PC-3 (cell line): ENCODE measurements at regions not wholly inside any gene's neighbourhood (a gene's known extent, or its start where the extent isn't known, plus 50 kb on each side); places are given as distances from the start of the nearest gene placed in this dataset.

Experiments used
- ATAC-seq: fragments of 200-7000 bp; cut with Tn5 transposase; 2 replicates; pipeline ENCODE4 v1.9.1; 2020; ENCODE audit warnings: mild to moderate bottlenecking, moderate library complexity
- BruUV-seq: library from RNA; stranded (reverse); fragments of 400-500 nt; replicated peaks from 2 replicates; lab custom pipeline; 2021; lab: Mats Ljungman, UMichigan
- CTCF ChIA-PET: fragments of 300-600 bp; sonication (Branson Sonifier 250); formaldehyde crosslinking; loops from one replicate; lab custom pipeline; 2022; ENCODE audit warnings: antibody characterized with exemption; lab: Charles Lee
- POLR2A ChIA-PET: fragments of 300-600 bp; sonication (Branson Sonifier 250); formaldehyde crosslinking; loops from one replicate; lab custom pipeline; 2022; ENCODE audit warnings: antibody characterized with exemption; ENCODE audit not compliant: unreplicated experiment; lab: Charles Lee
- DNase-seq: peaks from one replicate; pipeline ENCODE4 v3.0.0-alpha.2; 2015
- H2AFZ ChIP-seq: fragments of 300-600 bp; sonication (generic); 2 replicates; pipeline ENCODE4 v1.6.0; 2016; ENCODE audit warnings: antibody characterized with exemption, low read length
- H3F3A ChIP-seq: fragments of 300-600 bp; sonication (generic); one replicate; pipeline ENCODE4 v1.6.0; 2017; ENCODE audit warnings: antibody characterized with exemption, low read length, control low read depth, mild to moderate bottlenecking; ENCODE audit not compliant: unreplicated experiment
- H3K27ac ChIP-seq: fragments of 300-600 bp; sonication (generic); 2 replicates; pipeline ENCODE4 v1.5.1; 2016; ENCODE audit warnings: mild to moderate bottlenecking, low read length
- H3K27me3 ChIP-seq: fragments of 300-600 bp; sonication (generic); 2 replicates; pipeline ENCODE4 v1.6.1; 2016; ENCODE audit warnings: low read length, mixed read lengths
- H3K36me3 ChIP-seq: fragments of 300-600 bp; sonication (generic); 2 replicates; pipeline ENCODE4 v1.6.1; 2016; ENCODE audit warnings: low read depth, mixed run types, low read length, mixed read lengths
- H3K4me1 ChIP-seq: fragments of 300-600 bp; sonication (generic); 2 replicates; pipeline ENCODE4 v1.5.1; 2016; ENCODE audit warnings: low read length; ENCODE audit not compliant: insufficient read depth
- H3K4me2 ChIP-seq: fragments of 300-600 bp; sonication (generic); 2 replicates; pipeline ENCODE4 v1.6.0; 2016; ENCODE audit warnings: low read length
- H3K4me3 ChIP-seq: fragments of 300-600 bp; sonication (generic); 2 replicates; pipeline ENCODE4 v1.5.1; 2016; ENCODE audit warnings: mild to moderate bottlenecking, low read length, mixed read lengths
- H3K79me2 ChIP-seq: fragments of 300-600 bp; sonication (generic); 2 replicates; pipeline ENCODE4 v1.6.1; 2017; ENCODE audit warnings: low read length, mixed read lengths
- H3K9ac ChIP-seq: fragments of 300-600 bp; sonication (generic); 2 replicates; pipeline ENCODE4 v1.6.0; 2016; ENCODE audit warnings: mild to moderate bottlenecking, low read length
- H3K9me2 ChIP-seq: fragments of 300-600 bp; sonication (generic); replicated peaks from 2 replicates; pipeline ENCODE4 v1.6.1; 2016; ENCODE audit warnings: mixed run types, low read length, mixed read lengths
- H3K9me3 ChIP-seq: fragments of 300-600 bp; sonication (generic); 2 replicates; pipeline ENCODE4 v1.6.1; 2016; ENCODE audit warnings: low read length, mixed read lengths
- H4K20me1 ChIP-seq: fragments of 300-600 bp; sonication (generic); 2 replicates; pipeline ENCODE4 v1.6.1; 2016; ENCODE audit warnings: low read length, mixed read lengths
- CTCF ChIP-seq: fragments of 300-600 bp; sonication (generic); conservative IDR thresholded peaks from 2 replicates; pipeline ENCODE4 v1.5.1; 2017; ENCODE audit warnings: antibody characterized with exemption, low read depth, mild to moderate bottlenecking, low read length
- EZH2 ChIP-seq: fragments of 300-600 bp; sonication (generic); IDR thresholded peaks from one replicate; pipeline ENCODE4 v1.6.1; 2017; ENCODE audit warnings: antibody characterized with exemption, mild to moderate bottlenecking, low read length; ENCODE audit not compliant: unreplicated experiment
- EZH2phosphoT487 ChIP-seq: fragments of 300-600 bp; sonication (generic); IDR thresholded peaks from 2 replicates; pipeline ENCODE4 v1.6.1; 2018; ENCODE audit warnings: mild to moderate bottlenecking, antibody characterized with exemption, low read length, borderline replicate concordance
- intact Hi-C: fragments of 100-400 bp; cut with micrococcal nuclease; formaldehyde crosslinking; loops from 2 replicates; pipeline ENCODE4 v1.9.0; 2023

GRCh38 chr15:36502509-36502908 is 76.9 kb upstream of the CDIN1 start:
- TF ChIP-seq EZH2phosphoT487: no peak
- no peak for TF ChIP-seq CTCF
- TF ChIP-seq EZH2: no peak
- no peak overlapping the region for H2AFZ ChIP-seq
- H3K4me3 ChIP-seq: no peak overlapping the region
- H3K9me3 ChIP-seq: no peaks in the 10 kb centered on the region
- no peaks in the 10 kb centered on the region for H3K9me2 ChIP-seq
- H3K36me3 ChIP-seq: no peaks in the 10 kb centered on the region
- H3K9ac ChIP-seq: no peak overlapping the region
- peaks cover 44% of the 10 kb centered on the region for H3K4me1 ChIP-seq
- no peaks in the 10 kb centered on the region for H4K20me1 ChIP-seq
- BruUV-seq: no TSS peak
- no peaks in the 10 kb centered on the region for H3K27me3 ChIP-seq
- no peaks in the 10 kb centered on the region for H3F3A ChIP-seq
- CTCF ChIA-PET: interaction anchor here (0.6 kb wide), 1 partner anchor 89 kb away, joined by 4 read pairs; no protein-coding TSS in a partner anchor
- H3K27ac ChIP-seq: no peak overlapping the region
- POLR2A ChIA-PET: interaction anchor here (0.6 to 0.7 kb wide), 2 partner anchors 92 to 122 kb away, joined by 3 to 13 read pairs; no protein-coding TSS in a partner anchor
- ATAC-seq (no peak), DNase-seq (no peak)
- intact Hi-C loops: loop anchor here (5.0 to 10.0 kb wide), 5 partner anchors 90 to 1380 kb away; partner anchors contain the start of gene MEIS2
- no peaks in the 10 kb centered on the region for H3K79me2 ChIP-seq
- no peak overlapping the region for H3K4me2 ChIP-seq

GRCh38 chr15:36506733-36507356 is 72.6 kb upstream of the CDIN1 start:
- Histone ChIP-seq H2AFZ (no peak overlapping the region), H3K79me2 (no peaks in the 10 kb centered on the region), H3F3A (no peaks in the 10 kb centered on the region), H3K36me3 (no peaks in the 10 kb centered on the region), H3K9me3 (no peaks in the 10 kb centered on the region), H3K27ac (no peak overlapping the region), H4K20me1 (no peaks in the 10 kb centered on the region), H3K4me1 (peaks cover 7% of the 10 kb centered on the region), H3K4me3 (no peak overlapping the region), H3K4me2 (no peak overlapping the region), H3K27me3 (no peaks in the 10 kb centered on the region), H3K9me2 (no peaks in the 10 kb centered on the region), H3K9ac (no peak overlapping the region)
- no peak for TF ChIP-seq CTCF
- TF ChIP-seq EZH2phosphoT487: no peak
- TF ChIP-seq EZH2: no peak
- ChIA-PET POLR2A (no interaction called here), CTCF (no interaction called here)
- intact Hi-C loops: loop anchor here (10.0 kb wide), 1 partner anchor 598 kb away; the partner anchor contains the start of gene MEIS2
- ATAC-seq: no peak
- BruUV-seq: no TSS peak
- no peak for DNase-seq

- POLR2A ChIA-PET: no interaction called here
These were observed 72.0 kb upstream of the CDIN1 start for GRCh38 chr15:36507458-36507857.

More at GRCh38 chr15:36507458-36507857, 72.0 kb upstream of the CDIN1 start:
- no TSS peak for BruUV-seq
- H3K9me3 ChIP-seq: no peaks in the 10 kb centered on the region
- H3K27ac ChIP-seq: no peak overlapping the region
- H2AFZ ChIP-seq: no peak overlapping the region
- intact Hi-C loops: loop anchor here (10.0 kb wide), 1 partner anchor 597 kb away; the partner anchor contains the start of gene MEIS2
- H3K9me2 ChIP-seq: no peaks in the 10 kb centered on the region
- no peak overlapping the region for H3K4me2 ChIP-seq
- H3K9ac ChIP-seq: no peak overlapping the region
- no peaks in the 10 kb centered on the region for H4K20me1 ChIP-seq
- no peak for DNase-seq
- H3K36me3 ChIP-seq: no peaks in the 10 kb centered on the region
- H3K27me3 ChIP-seq: no peaks in the 10 kb centered on the region
- no peaks in the 10 kb centered on the region for H3K79me2 ChIP-seq
- ATAC-seq: no peak
- TF ChIP-seq EZH2: no peak
- no peak for TF ChIP-seq EZH2phosphoT487
- TF ChIP-seq CTCF: no peak
- H3K4me1 ChIP-seq: 0 out of 2 replicates have a peak, but pooled peaks cover 5% of the 10 kb centered on the region
- CTCF ChIA-PET: no interaction called here
- H3K4me3 ChIP-seq: no peak overlapping the region
- H3F3A ChIP-seq: no peaks in the 10 kb centered on the region
